WTC11 (cell line): ENCODE measurements at regions not wholly inside any gene's neighbourhood (a gene's known extent, or its start where the extent isn't known, plus 50 kb on each side); places are given as distances from the start of the nearest gene placed in this dataset.

Experiments
- ATF3 ChIP-seq: sonication (generic); formaldehyde crosslinking; conservative IDR thresholded peaks from 2 replicates; pipeline ENCODE4 v1.8.1; 2022; ENCODE audit warnings: mild to moderate bottlenecking, missing genetic modification reagents
- CREB1 ChIP-seq: sonication (generic); formaldehyde crosslinking; IDR thresholded peaks from 2 replicates; pipeline ENCODE4 v1.8.0; 2023; ENCODE audit warnings: mild to moderate bottlenecking, missing genetic modification reagents
- CTCF ChIP-seq: fragments of 200-600 bp; IDR thresholded peaks from 2 replicates; pipeline ENCODE4 v1.8.0; 2022; ENCODE audit warnings: antibody characterized with exemption
- ERG ChIP-seq: fragments of 250-450 bp; sonication (Bioruptor Pico); IDR thresholded peaks from 2 replicates; pipeline ENCODE4 v1.8.0; 2021; ENCODE audit warnings: mild to moderate bottlenecking
- ESRRA ChIP-seq: sonication (generic); formaldehyde crosslinking; IDR thresholded peaks from 2 replicates; pipeline ENCODE4 v1.8.1; 2022; ENCODE audit warnings: mild to moderate bottlenecking, missing genetic modification reagents, borderline replicate concordance
- FOXP1 ChIP-seq: sonication (generic); formaldehyde crosslinking; IDR thresholded peaks from 2 replicates; pipeline ENCODE4 v1.8.0; 2022; ENCODE audit warnings: missing genetic modification reagents, mild to moderate bottlenecking, moderate library complexity, borderline replicate concordance
- IRF2 ChIP-seq: sonication (generic); formaldehyde crosslinking; IDR thresholded peaks from 2 replicates; pipeline ENCODE4 v1.8.0; 2022; ENCODE audit warnings: low read depth, missing genetic modification reagents, borderline replicate concordance
- MAX ChIP-seq: sonication (generic); formaldehyde crosslinking; IDR thresholded peaks from 2 replicates; pipeline ENCODE4 v1.8.0; 2022; ENCODE audit warnings: mild to moderate bottlenecking, missing genetic modification reagents
- NR3C1 ChIP-seq: sonication (generic); formaldehyde crosslinking; conservative IDR thresholded peaks from 2 replicates; pipeline ENCODE4 v1.8.1; 2023; ENCODE audit warnings: low read depth, mild to moderate bottlenecking, missing genetic modification reagents
- STAT6 ChIP-seq: sonication (generic); formaldehyde crosslinking; conservative IDR thresholded peaks from 2 replicates; pipeline ENCODE4 v1.8.1; 2023; ENCODE audit warnings: mild to moderate bottlenecking, low read depth, missing genetic modification reagents, moderate library complexity
- USF1 ChIP-seq: sonication (generic); formaldehyde crosslinking; IDR thresholded peaks from 2 replicates; pipeline ENCODE4 v1.8.0; 2022; ENCODE audit warnings: mild to moderate bottlenecking, missing genetic modification reagents
- USF2 ChIP-seq: sonication (generic); formaldehyde crosslinking; IDR thresholded peaks from 2 replicates; pipeline ENCODE4 v1.8.1; 2023; ENCODE audit warnings: mild to moderate bottlenecking, missing genetic modification reagents, moderate library complexity
- ZBTB21 ChIP-seq: sonication (generic); formaldehyde crosslinking; IDR thresholded peaks from 2 replicates; pipeline ENCODE4 v1.8.1; 2023; ENCODE audit warnings: mild to moderate bottlenecking, missing genetic modification reagents, borderline replicate concordance
- ZNF512 ChIP-seq: sonication (generic); formaldehyde crosslinking; IDR thresholded peaks from 2 replicates; pipeline ENCODE4 v1.8.1; 2022; ENCODE audit warnings: missing genetic modification reagents, borderline replicate concordance

GRCh38 chr1:72557446-72558049, 275.2 kb upstream of the NEGR1 start:
- TF ChIP-seq CTCF: no peak
- TF ChIP-seq ESRRA (CRISPR knock-in tag): no peak
- no peak for TF ChIP-seq NR3C1 (CRISPR knock-in tag)
- TF ChIP-seq USF2 (CRISPR knock-in tag): no peak
- no peak for TF ChIP-seq ATF3
- no peak for TF ChIP-seq STAT6
- no peak for TF ChIP-seq MAX (CRISPR knock-in tag)
- no peak for TF ChIP-seq IRF2 (CRISPR knock-in tag)
- TF ChIP-seq CREB1: no peak
- TF ChIP-seq ZBTB21 (CRISPR knock-in tag): no peak
- TF ChIP-seq ERG: no peak
- TF ChIP-seq ZNF512 (CRISPR knock-in tag): no peak
- TF ChIP-seq FOXP1 (CRISPR knock-in tag): no peak
- no peak for TF ChIP-seq USF1 (CRISPR knock-in tag)
